ENCODE measurements at regions not wholly inside any gene's neighbourhood (a gene's known extent, or its start where the extent isn't known, plus 50 kb on each side); places are given as distances from the start of the nearest gene placed in this dataset.

DNA sequence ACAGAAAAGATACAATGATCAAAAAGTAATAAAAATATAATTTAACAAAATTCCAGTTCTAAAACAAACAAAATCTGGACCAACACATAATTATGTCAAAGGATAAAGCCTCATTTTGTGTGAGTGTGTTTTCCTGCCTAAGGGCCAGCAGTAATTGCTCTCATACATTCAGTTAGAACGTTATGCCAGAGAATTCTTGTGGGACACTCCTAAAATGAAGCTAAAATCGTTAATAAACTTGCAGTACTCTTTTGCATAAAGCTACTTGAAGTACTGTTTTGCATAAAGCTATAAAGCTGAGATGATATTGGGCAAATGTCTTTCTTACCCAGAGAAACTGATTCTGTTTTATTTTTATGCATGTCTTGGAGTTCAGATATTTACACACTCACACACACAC is 1072.3 kb downstream of the MAT2B start:
- no peak overlapping the region for H3K9ac ChIP-seq (replicated peaks; ENCODE audit: extremely low read depth, insufficient read depth, low read length)
- no peaks in the 10 kb centered on the region for H3K4me1 ChIP-seq (ENCODE audit: control insufficient read depth, extremely low read depth, insufficient read depth, low read length)
- FAIRE-seq: no peak
- H4K20me1 ChIP-seq (replicated peaks; ENCODE audit: control insufficient read depth, extremely low read depth, insufficient read depth, low read length): no peaks in the 10 kb centered on the region
- no peak overlapping the region for H3K4me2 ChIP-seq (ENCODE audit: insufficient read depth, low read length)
- POLR2A ChIA-PET: no interaction called here
- no peak for DNase-seq (ENCODE audit: low read depth, low spot score)
- no peaks in the 10 kb centered on the region for H3K9me3 ChIP-seq (replicated peaks; ENCODE audit: control insufficient read depth, insufficient read depth, low read length)
- no peak overlapping the region for H2AFZ ChIP-seq (ENCODE audit: low read depth, low read length)
- no TSS peak for BruUV-seq (replicated peaks)
- H3K79me2 ChIP-seq (ENCODE audit: control insufficient read depth, insufficient read depth, low read length): no peaks in the 10 kb centered on the region
- intact Hi-C loops (cut with micrococcal nuclease) (no loop called here), dilution Hi-C loops (cut with MboI; ENCODE audit: extremely low pct_ligation_motif_present, low sequenced_read_pairs) (no loop called here)
- no peak overlapping the region for H3K27ac ChIP-seq (ENCODE audit: insufficient read depth, low read depth, low read length)
- no peaks in the 10 kb centered on the region for H3K27me3 ChIP-seq (ENCODE audit: control insufficient read depth in 2 of 2, insufficient read depth in 2 of 2, low read length in 2 of 2)
- H3K9me1 ChIP-seq (replicated peaks; ENCODE audit: control insufficient read depth, extremely low read depth, insufficient read depth, low read length): no peaks in the 10 kb centered on the region
- no peaks in the 10 kb centered on the region for H3K36me3 ChIP-seq (ENCODE audit: control insufficient read depth in 2 of 2, extremely low read depth in 1 of 2, insufficient read depth in 2 of 2, low read length in 2 of 2)
- CTCF ChIA-PET: no interaction called here
- H3K4me3 ChIP-seq (replicated peaks in 1 of 3; ENCODE audit: insufficient read depth in 1 of 3, low read depth in 1 of 3, low read length in 3 of 3): no peak overlapping the region
- TF ChIP-seq MYC (IDR thresholded peaks at IDR 0.05; ENCODE audit: low read depth, low read length) (no peak), POLR2A (IDR thresholded peaks at IDR 0.05; ENCODE audit: low read depth, low read length) (no peak), JUN (IDR thresholded peaks at IDR 0.05; ENCODE audit: borderline replicate concordance, insufficient read depth, insufficient read length, low read depth) (no peak), EZH2 (IDR thresholded peaks at IDR 0.05; ENCODE audit: borderline replicate concordance, low read depth, low read length, severe bottlenecking) (no peak), GATA2 (IDR thresholded peaks at IDR 0.05; ENCODE audit: insufficient read depth, insufficient read length, low read depth, low read length) (no peak), POLR2AphosphoS5 (IDR thresholded peaks at IDR 0.05; ENCODE audit: insufficient read depth, low read depth, low read length) (no peak), FOS (IDR thresholded peaks at IDR 0.05; ENCODE audit: borderline replicate concordance, insufficient read depth, low read length) (no peak)
- TF ChIP-seq, protein P1, sequence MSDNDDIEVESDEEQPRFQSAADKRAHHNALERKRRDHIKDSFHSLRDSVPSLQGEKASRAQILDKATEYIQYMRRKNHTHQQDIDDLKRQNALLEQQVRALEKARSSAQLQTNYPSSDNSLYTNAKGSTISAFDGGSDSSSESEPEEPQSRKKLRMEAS (IDR thresholded peaks at IDR 0.05; ENCODE audit: insufficient read depth, insufficient read length): no peak
- TF ChIP-seq, protein P2, sequence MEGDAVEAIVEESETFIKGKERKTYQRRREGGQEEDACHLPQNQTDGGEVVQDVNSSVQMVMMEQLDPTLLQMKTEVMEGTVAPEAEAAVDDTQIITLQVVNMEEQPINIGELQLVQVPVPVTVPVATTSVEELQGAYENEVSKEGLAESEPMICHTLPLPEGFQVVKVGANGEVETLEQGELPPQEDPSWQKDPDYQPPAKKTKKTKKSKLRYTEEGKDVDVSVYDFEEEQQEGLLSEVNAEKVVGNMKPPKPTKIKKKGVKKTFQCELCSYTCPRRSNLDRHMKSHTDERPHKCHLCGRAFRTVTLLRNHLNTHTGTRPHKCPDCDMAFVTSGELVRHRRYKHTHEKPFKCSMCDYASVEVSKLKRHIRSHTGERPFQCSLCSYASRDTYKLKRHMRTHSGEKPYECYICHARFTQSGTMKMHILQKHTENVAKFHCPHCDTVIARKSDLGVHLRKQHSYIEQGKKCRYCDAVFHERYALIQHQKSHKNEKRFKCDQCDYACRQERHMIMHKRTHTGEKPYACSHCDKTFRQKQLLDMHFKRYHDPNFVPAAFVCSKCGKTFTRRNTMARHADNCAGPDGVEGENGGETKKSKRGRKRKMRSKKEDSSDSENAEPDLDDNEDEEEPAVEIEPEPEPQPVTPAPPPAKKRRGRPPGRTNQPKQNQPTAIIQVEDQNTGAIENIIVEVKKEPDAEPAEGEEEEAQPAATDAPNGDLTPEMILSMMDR (IDR thresholded peaks at IDR 0.05; ENCODE audit: extremely low read depth in 1 of 2, insufficient read depth in 1 of 2, low read depth in 1 of 2, low read length in 2 of 2): no peak

Data from endothelial cell of umbilical vein (primary cell).